Mucosa of stomach (tissue), 1 donor: ENCODE measurements at regions not wholly inside any gene's neighbourhood (a gene's known extent, or its start where the extent isn't known, plus 50 kb on each side); places are given as distances from the start of the nearest gene placed in this dataset.

Experiments
- H3K27me3 ChIP-seq: one replicate; pipeline ENCODE4 v1.7.0; 2013; ENCODE audit warnings: mild to moderate bottlenecking, low read length; ENCODE audit not compliant: control insufficient read depth, insufficient read depth
- H3K36me3 ChIP-seq: one replicate; pipeline ENCODE4 v1.7.0; 2013; ENCODE audit warnings: low read length; ENCODE audit not compliant: control insufficient read depth, insufficient read depth
- H3K4me1 ChIP-seq: one replicate; pipeline ENCODE4 v1.7.0; 2013; ENCODE audit warnings: mild to moderate bottlenecking, low read length; ENCODE audit not compliant: control insufficient read depth, insufficient read depth
- H3K4me3 ChIP-seq: one replicate; pipeline ENCODE4 v1.7.0; 2013; ENCODE audit warnings: low read length
- H3K9ac ChIP-seq: one replicate; pipeline ENCODE4 v1.7.0; 2013; ENCODE audit warnings: mild to moderate bottlenecking, low read length, moderate library complexity
- H3K9me3 ChIP-seq: one replicate; pipeline ENCODE4 v1.7.0; 2013; ENCODE audit warnings: mild to moderate bottlenecking, low read length, moderate library complexity; ENCODE audit not compliant: control insufficient read depth
- donor health status: Pancreatic carcinoma.

GRCh38 chr5:77832166-77832770, 56.1 kb upstream of the TBCA start:
- Histone ChIP-seq H3K36me3 (no peaks in the 10 kb centered on the region), H3K27me3 (peaks cover 15% of the 10 kb centered on the region), H3K9ac (no peak overlapping the region), H3K4me1 (no peaks in the 10 kb centered on the region), H3K4me3 (no peak overlapping the region), H3K9me3 (no peaks in the 10 kb centered on the region)

- H3K9ac ChIP-seq, result no peak overlapping the region
Measured at GRCh38 chr5:77828445-77828844, 52.3 kb upstream of the TBCA start.

More at GRCh38 chr5:77828445-77828844, 52.3 kb upstream of the TBCA start:
- Histone ChIP-seq H3K36me3 (no peaks in the 10 kb centered on the region), H3K9me3 (no peaks in the 10 kb centered on the region), H3K4me1 (no peaks in the 10 kb centered on the region), H3K27me3 (peaks cover 9% of the 10 kb centered on the region), H3K4me3 (no peak overlapping the region)
